ENCODE measurements at regions not wholly inside any gene's neighbourhood (a gene's known extent, or its start where the extent isn't known, plus 50 kb on each side); places are given as distances from the start of the nearest gene placed in this dataset.

DNA sequence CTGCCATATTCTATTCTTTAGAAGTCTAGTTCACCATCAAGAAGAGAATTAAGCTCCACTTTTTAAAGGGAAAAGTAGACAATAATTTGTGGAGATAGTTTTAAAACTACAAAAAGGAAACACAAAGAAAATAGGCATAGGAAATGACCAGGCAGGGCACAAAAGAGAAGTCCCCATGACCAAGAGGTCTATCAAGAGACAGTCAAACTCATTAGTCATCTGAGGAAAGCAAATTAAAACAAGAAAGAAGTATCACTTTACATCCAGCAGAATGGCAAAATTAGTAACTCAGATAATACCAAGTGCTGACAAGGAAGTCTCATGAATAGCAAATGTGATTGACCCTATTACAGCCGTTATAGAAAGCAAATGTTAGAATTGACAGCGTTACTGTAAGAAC, 243.7 kb upstream of the SNX7 start:
- H3K27me3 Mint-ChIP-seq (ENCODE audit: low read depth), result no peaks in the 10 kb centered on the region
- peaks cover 9% of the 10 kb centered on the region for H3K9me3 Mint-ChIP-seq
- H3K4me1 Mint-ChIP-seq, result no peaks in the 10 kb centered on the region
- H3K4me3 Mint-ChIP-seq, result no peak overlapping the region
- H3K27ac Mint-ChIP-seq, result no peak overlapping the region
- H3K36me3 Mint-ChIP-seq (ENCODE audit: low read depth), result no peaks in the 10 kb centered on the region
- TF ChIP-seq, protein P1, sequence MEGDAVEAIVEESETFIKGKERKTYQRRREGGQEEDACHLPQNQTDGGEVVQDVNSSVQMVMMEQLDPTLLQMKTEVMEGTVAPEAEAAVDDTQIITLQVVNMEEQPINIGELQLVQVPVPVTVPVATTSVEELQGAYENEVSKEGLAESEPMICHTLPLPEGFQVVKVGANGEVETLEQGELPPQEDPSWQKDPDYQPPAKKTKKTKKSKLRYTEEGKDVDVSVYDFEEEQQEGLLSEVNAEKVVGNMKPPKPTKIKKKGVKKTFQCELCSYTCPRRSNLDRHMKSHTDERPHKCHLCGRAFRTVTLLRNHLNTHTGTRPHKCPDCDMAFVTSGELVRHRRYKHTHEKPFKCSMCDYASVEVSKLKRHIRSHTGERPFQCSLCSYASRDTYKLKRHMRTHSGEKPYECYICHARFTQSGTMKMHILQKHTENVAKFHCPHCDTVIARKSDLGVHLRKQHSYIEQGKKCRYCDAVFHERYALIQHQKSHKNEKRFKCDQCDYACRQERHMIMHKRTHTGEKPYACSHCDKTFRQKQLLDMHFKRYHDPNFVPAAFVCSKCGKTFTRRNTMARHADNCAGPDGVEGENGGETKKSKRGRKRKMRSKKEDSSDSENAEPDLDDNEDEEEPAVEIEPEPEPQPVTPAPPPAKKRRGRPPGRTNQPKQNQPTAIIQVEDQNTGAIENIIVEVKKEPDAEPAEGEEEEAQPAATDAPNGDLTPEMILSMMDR (IDR thresholded peaks at IDR 0.05; ENCODE audit: unreplicated experiment in 3 of 3), result no peak

DNA sequence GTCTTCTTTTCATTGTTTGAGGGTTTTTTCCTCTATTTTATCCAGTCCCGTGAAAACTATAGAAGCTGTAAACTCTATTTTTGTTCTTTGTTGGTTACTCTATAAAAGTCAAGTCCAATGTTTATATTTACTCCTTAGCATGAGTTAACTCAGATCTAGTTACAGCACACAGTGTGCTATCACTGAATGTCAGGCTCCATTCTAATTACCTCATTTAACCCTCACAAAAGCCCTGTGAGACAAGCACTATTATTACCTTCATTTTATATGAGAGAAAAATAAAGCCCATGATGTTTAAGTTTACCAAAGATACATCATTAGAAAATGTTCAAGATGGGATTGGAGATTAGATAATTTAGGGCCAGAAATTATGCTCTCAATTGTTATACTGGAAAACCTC, 251.4 kb upstream of the SNX7 start:
- TF ChIP-seq, protein P1 (IDR thresholded peaks at IDR 0.05; ENCODE audit: unreplicated experiment in 3 of 3), result no peak
- H3K27ac Mint-ChIP-seq, result no peak overlapping the region

DNA sequence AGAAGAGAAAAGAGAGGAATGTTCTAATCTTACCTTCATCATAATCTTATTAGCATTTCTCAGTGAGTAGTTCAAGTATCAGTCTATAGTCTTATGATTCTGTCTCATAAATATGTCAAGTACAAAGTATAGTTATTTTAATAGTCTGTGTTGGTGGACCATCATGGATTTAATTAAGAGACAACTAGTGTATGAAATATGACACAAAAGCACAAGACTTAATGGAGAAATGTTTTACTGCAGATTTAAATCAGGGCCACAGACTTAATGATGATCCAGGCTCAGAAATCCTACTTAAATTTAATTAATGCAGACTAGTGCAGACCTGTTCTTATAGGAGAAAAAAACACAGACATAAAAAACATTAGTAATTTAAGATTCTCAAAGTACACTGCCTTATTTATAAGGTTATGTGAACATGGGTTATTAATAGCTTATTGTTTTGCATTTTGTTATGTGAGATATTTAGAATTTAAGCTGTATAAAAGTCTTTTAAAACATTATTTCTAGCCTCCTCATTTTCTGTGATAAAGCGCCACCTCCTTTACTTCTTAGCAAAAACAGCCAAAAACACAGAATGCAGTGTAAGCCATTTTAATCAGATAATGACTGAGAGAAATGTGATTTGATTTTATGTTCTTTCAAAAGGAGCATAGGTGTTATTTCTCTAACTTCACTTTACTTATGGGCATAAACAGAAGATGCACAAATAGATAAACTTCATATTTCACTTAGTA, 255.0 kb upstream of the SNX7 start:
- no peaks in the 10 kb centered on the region for H3K36me3 Mint-ChIP-seq (ENCODE audit: low read depth)
- no peaks in the 10 kb centered on the region for H3K27me3 Mint-ChIP-seq (ENCODE audit: low read depth)
- H3K4me1 Mint-ChIP-seq, result peaks cover 5% of the 10 kb centered on the region
- H3K9me3 Mint-ChIP-seq, result no peaks in the 10 kb centered on the region
- TF ChIP-seq, protein P1 (IDR thresholded peaks at IDR 0.05; ENCODE audit: unreplicated experiment in 3 of 3), result no peak
- no peak overlapping the region for H3K4me3 Mint-ChIP-seq
- H3K27ac Mint-ChIP-seq, result peak overlapping the region in 1 of 3 experiments; percentile 41

More for the DNA sequence above, 251.4 kb upstream of the SNX7 start:
- no peaks in the 10 kb centered on the region for H3K27me3 Mint-ChIP-seq (ENCODE audit: low read depth)
- H3K4me3 Mint-ChIP-seq, result no peak overlapping the region
- H3K9me3 Mint-ChIP-seq, result peaks cover 17% of the 10 kb centered on the region
- H3K36me3 Mint-ChIP-seq (ENCODE audit: low read depth), result no peaks in the 10 kb centered on the region
- H3K4me1 Mint-ChIP-seq, result peaks cover 5% of the 10 kb centered on the region

DNA sequence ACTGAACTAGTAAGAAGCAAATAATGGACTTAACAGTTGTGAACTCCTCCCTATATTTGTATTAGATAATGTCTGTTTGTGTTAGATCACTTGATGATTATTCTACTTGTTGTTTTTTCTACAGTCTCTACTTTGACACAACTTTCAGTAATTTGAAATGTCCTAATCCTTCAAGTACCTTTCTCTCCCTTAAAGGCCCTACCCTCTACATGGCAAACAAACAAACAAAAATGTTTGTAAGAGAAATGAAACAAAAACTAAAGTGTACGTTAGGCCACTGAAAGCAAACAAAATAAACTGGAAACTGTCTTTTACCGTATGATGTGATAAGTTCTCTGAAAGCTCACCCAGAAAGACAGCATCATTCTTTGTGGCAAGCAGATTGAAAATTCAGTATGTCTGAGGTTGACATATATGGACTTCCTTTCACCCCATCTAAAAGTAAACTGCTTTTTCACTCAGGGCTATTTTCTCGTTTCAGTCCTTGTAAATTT, 255.9 kb upstream of the SNX7 start:
- Mint-ChIP-seq H3K36me3 (ENCODE audit: low read depth) (no peaks in the 10 kb centered on the region), H3K27ac (peak overlapping the region in 2 of 3 experiments; percentile 61 to 75), H3K27me3 (ENCODE audit: low read depth) (no peaks in the 10 kb centered on the region), H3K4me1 (peaks cover 5% of the 10 kb centered on the region), H3K4me3 (peak overlapping the region in 1 of 3 experiments; percentile 56), H3K9me3 (no peaks in the 10 kb centered on the region)
- TF ChIP-seq, protein P1 (IDR thresholded peaks at IDR 0.05; ENCODE audit: unreplicated experiment in 3 of 3), result no peak

DNA sequence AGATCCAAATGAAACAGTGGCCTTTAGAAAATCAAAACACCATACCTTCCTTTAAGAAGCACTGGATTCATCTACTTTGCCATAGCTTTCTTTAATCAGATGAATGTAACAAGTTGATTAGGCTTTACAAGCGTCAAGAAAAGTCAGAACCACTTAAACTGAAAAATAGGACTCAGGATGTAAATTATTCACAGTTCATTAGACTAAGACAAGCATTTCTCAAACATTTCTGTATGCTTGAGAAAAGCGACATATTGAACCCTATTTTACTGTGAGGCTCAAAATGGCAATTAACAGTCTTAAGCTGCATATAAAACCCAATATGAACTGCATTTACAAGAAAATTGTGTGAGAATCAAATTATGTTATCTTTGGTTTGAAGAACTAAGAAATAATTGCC, 256.7 kb upstream of the SNX7 start:
- no peaks in the 10 kb centered on the region for H3K9me3 Mint-ChIP-seq
- TF ChIP-seq, protein P1 (IDR thresholded peaks at IDR 0.05; ENCODE audit: unreplicated experiment in 3 of 3), result no peak
- no peaks in the 10 kb centered on the region for H3K36me3 Mint-ChIP-seq (ENCODE audit: low read depth)
- no peaks in the 10 kb centered on the region for H3K27me3 Mint-ChIP-seq (ENCODE audit: low read depth)
- no peak overlapping the region for H3K27ac Mint-ChIP-seq
- H3K4me3 Mint-ChIP-seq, result no peak overlapping the region
- peaks cover 5% of the 10 kb centered on the region for H3K4me1 Mint-ChIP-seq

DNA sequence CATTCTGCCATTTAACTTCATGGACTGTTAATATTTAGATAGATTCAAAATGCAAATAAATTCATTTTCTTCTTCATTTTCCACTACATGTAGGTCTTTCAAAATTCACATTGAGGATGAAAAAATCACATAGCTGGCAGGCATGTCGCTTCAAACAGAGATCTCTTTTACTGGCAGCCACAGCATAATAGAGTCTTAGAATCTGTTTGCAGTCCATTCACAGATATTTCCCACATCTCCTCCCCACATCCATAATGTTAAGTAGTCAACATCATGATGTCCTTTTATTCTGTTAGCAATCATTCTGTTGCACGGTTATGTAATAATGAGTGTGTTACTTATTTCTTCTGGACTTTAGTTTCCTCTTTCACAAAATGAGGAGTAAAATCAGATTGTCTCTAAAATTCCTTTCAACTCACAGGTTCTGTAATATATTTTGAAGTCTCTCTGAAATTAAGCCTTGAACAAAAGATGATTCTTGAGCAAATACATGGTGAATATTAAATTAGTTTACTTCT, 257.5 kb upstream of the SNX7 start:
- Mint-ChIP-seq H3K9me3 (no peaks in the 10 kb centered on the region), H3K36me3 (ENCODE audit: low read depth) (no peaks in the 10 kb centered on the region)

More for the DNA sequence above, 257.5 kb upstream of the SNX7 start:
- Mint-ChIP-seq H3K27ac (no peak overlapping the region), H3K27me3 (ENCODE audit: low read depth) (no peaks in the 10 kb centered on the region), H3K4me1 (peaks cover 5% of the 10 kb centered on the region), H3K4me3 (no peak overlapping the region)
- TF ChIP-seq, protein P1 (IDR thresholded peaks at IDR 0.05; ENCODE audit: unreplicated experiment in 3 of 3), result no peak

All from nephron (organoid).